Right atrium auricular region (tissue), 2 donors: ENCODE measurements at regions not wholly inside any gene's neighbourhood (a gene's known extent, or its start where the extent isn't known, plus 50 kb on each side); places are given as distances from the start of the nearest gene placed in this dataset.

ENCODE experiments used
- DNase-seq: peaks from one replicate; pipeline ENCODE4 v3.0.0-alpha.2; 2019; ENCODE audit warnings: low spot score
- H3K27ac ChIP-seq, 2 donors: fragments of 200-600 bp; sonication (generic); 1 replicate in 1 of 2; 2 replicates in 1 of 2; pipeline ENCODE4 v1.5.1; 2016 to 2019
- H3K27me3 ChIP-seq, 2 donors: fragments of 200-600 bp; sonication (generic); one replicate each; pipeline versions ENCODE4 v1.5.1 to v1.6.0; 2017 to 2019
- H3K36me3 ChIP-seq: fragments of 200-600 bp; sonication (generic); one replicate; pipeline ENCODE4 v1.5.1; 2016
- H3K4me1 ChIP-seq, 2 donors: fragments of 200-600 bp; sonication (generic); one replicate each; pipeline versions ENCODE4 v1.5.1 to v1.6.0; 2017 to 2019
- H3K4me3 ChIP-seq, 2 donors: fragments of 200-600 bp; sonication (generic); 1 replicate in 1 of 2; 2 replicates in 1 of 2; pipeline ENCODE4 v1.5.1; 2017 to 2019; ENCODE audit warnings: mild to moderate bottlenecking in 1 of 2, moderate library complexity in 1 of 2
- H3K9me3 ChIP-seq, 2 donors: fragments of 200-600 bp; sonication (generic); one replicate each; pipeline ENCODE4 v1.5.1; 2019
- CTCF ChIP-seq, 2 donors: fragments of 200-600 bp; sonication (generic); IDR thresholded peaks; one replicate each; pipeline ENCODE4 v1.5.1; 2019; ENCODE audit warnings: antibody characterized with exemption in 2 of 2

- Histone ChIP-seq H3K27me3 (peaks cover 9 to 23% of the 10 kb centered on the region in 2 donors), H3K4me1 (no peaks in the 10 kb centered on the region), H3K4me3 (no peak overlapping the region), H3K27ac (no peak overlapping the region), H3K36me3 (no peaks in the 10 kb centered on the region), H3K9me3 (no peaks in the 10 kb centered on the region)
- TF ChIP-seq CTCF (IDR thresholded peaks at IDR 0.05), result no peak
- no peak for DNase-seq
These were observed 127.1 kb downstream of the PPIAL4G start for GRCh38 chr1:148355976-148356375.

GRCh38 chr1:148354913-148355308, 128.2 kb downstream of the PPIAL4G start:
- H3K4me3 ChIP-seq, result no peak overlapping the region
- TF ChIP-seq CTCF (IDR thresholded peaks at IDR 0.05), result no peak
- H3K36me3 ChIP-seq, result no peaks in the 10 kb centered on the region
- no peak for DNase-seq
- peaks cover 13 to 17% of the 10 kb centered on the region in 2 donors for H3K27me3 ChIP-seq
- H3K4me1 ChIP-seq, result no peaks in the 10 kb centered on the region
- H3K27ac ChIP-seq, result no peak overlapping the region
- H3K9me3 ChIP-seq, result no peaks in the 10 kb centered on the region

GRCh38 chr1:148354284-148354912, 128.7 kb downstream of the PPIAL4G start:
- H3K36me3 ChIP-seq, result no peaks in the 10 kb centered on the region
- TF ChIP-seq CTCF (IDR thresholded peaks at IDR 0.05), result no peak
- no peak for DNase-seq
- H3K4me1 ChIP-seq, result no peaks in the 10 kb centered on the region
- no peak overlapping the region for H3K4me3 ChIP-seq
- H3K27ac ChIP-seq, result no peak overlapping the region
- no peaks in the 10 kb centered on the region for H3K9me3 ChIP-seq
- H3K27me3 ChIP-seq, result peaks cover 13 to 17% of the 10 kb centered on the region in 2 donors

GRCh38 chr1:148353461-148354283, 129.4 kb downstream of the PPIAL4G start:
- H3K4me3 ChIP-seq, result no peak overlapping the region
- H3K27me3 ChIP-seq, result peaks cover 13 to 17% of the 10 kb centered on the region in 2 donors
- no peaks in the 10 kb centered on the region for H3K9me3 ChIP-seq
- DNase-seq, result no peak
- no peak for TF ChIP-seq CTCF (IDR thresholded peaks at IDR 0.05)
- no peaks in the 10 kb centered on the region for H3K36me3 ChIP-seq
- H3K4me1 ChIP-seq, result no peaks in the 10 kb centered on the region
- H3K27ac ChIP-seq, result no peak overlapping the region

GRCh38 chr1:148352470-148353053, 130.5 kb downstream of the PPIAL4G start:
- peaks cover 13 to 17% of the 10 kb centered on the region in 2 donors for H3K27me3 ChIP-seq
- H3K4me1 ChIP-seq, result no peaks in the 10 kb centered on the region
- no peak for DNase-seq
- no peaks in the 10 kb centered on the region for H3K36me3 ChIP-seq
- no peak for TF ChIP-seq CTCF (IDR thresholded peaks at IDR 0.05)
- no peak overlapping the region for H3K27ac ChIP-seq
- H3K9me3 ChIP-seq, result no peaks in the 10 kb centered on the region
- no peak overlapping the region for H3K4me3 ChIP-seq
